Stomach (tissue), 4 donors: ENCODE measurements at regions not wholly inside any gene's neighbourhood (a gene's known extent, or its start where the extent isn't known, plus 50 kb on each side); places are given as distances from the start of the nearest gene placed in this dataset.

Experiments used
- CTCF ChIP-seq, 7 experiments: fragments of 450-650 bp in 4 of 7; fragments of 200-600 bp in 3 of 7; sonication (generic) in 3 of 7; IDR thresholded peaks; one replicate each; pipeline ENCODE4 v1.5.1; 2016 to 2019; ENCODE audit warnings: antibody characterized with exemption in 7 of 7, control low read depth in 2 of 7, mild to moderate bottlenecking in 1 of 7
- POLR2A ChIP-seq, 4 donors: fragments of 450-650 bp; IDR thresholded peaks; one replicate each; pipeline ENCODE4 v1.6.1; 2016; ENCODE audit warnings: antibody characterized with exemption in 4 of 4, control low read depth in 2 of 4, mild to moderate bottlenecking in 1 of 4, moderate library complexity in 1 of 4
- POLR2AphosphoS5 ChIP-seq, 3 donors: sonication (generic); formaldehyde crosslinking; IDR thresholded peaks; one replicate each; pipeline ENCODE4 v1.6.1; 2016; ENCODE audit warnings: antibody characterized with exemption in 3 of 3

GRCh38 chr1:194653385-194653784 lies 1467.0 kb upstream of the B3GALT2 start:
- TF ChIP-seq CTCF (IDR thresholded peaks at IDR 0.05) (no peak), POLR2A (IDR thresholded peaks at IDR 0.05) (no peak), POLR2AphosphoS5 (IDR thresholded peaks at IDR 0.05) (no peak)
